ENCODE measurements at regions not wholly inside any gene's neighbourhood (a gene's known extent, or its start where the extent isn't known, plus 50 kb on each side); places are given as distances from the start of the nearest gene placed in this dataset.
"Not testable (repeated sequence)": the region's sequence is repeated elsewhere in the genome, so short reads cannot be mapped to it uniquely, and the experiment has no call there.

DNA sequence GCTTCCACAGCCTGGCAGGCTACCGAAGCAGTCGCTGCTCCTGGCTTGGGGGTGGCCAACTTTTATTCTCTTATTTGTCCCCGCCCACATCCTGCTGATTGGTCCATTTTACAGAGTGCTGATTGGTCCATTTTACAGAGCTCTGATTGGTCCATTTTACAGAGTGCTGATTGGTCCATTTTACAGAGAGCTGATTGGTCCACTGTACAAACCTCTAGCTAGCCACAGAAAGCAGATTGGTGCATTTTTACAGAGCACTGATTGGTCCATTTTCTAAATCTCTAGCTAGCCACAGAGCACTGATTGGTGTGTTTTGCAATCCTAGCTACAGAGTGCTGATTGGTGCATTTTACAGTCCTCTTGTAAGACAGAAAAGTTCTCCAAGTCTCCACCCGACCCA, 187.9 kb upstream of the TOM1L1 start:
- not testable (repeated sequence) for DNase-seq (ENCODE audit: low spot score)

DNA sequence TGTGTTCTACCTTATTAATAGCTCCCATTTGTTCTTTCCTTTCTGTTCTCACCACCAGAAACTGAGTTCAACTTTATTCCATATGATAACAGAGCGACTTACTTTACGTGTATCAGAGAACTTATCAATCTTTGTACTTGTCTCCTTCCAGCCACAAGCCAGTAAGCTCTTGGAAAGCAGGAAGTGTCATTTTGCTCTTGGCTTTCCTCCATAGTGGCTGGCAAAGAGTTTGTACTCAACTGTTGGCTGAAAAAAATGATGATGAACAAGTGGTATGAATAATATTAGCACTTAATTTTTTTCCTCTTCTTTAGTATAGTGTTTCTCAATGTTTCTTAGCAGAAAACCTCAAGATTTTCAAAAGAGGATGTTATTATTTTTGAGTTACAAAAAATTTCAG, 182.4 kb upstream of the TOM1L1 start:
- no peak for DNase-seq (ENCODE audit: low spot score)

DNA sequence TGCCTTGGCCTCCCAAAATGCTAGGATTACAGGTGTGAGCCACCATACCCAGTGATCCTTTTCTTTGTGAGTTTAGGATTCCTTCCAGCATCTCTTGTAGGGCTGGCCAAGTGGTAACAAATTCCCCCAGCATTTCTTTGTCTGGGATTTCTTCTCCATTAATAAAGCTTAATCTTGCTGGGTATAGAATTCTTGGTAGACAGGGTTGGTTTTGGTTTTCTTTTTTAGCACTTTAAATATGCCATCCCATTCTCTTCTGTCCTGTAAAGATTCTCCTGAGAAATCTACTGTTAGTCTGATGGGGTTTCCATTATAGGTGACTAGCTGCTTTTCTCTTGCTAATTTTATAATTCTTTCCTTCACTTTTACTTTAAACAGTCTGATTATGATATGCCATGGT, 173.0 kb upstream of the TOM1L1 start:
- DNase-seq (ENCODE audit: low spot score), result no peak

DNA sequence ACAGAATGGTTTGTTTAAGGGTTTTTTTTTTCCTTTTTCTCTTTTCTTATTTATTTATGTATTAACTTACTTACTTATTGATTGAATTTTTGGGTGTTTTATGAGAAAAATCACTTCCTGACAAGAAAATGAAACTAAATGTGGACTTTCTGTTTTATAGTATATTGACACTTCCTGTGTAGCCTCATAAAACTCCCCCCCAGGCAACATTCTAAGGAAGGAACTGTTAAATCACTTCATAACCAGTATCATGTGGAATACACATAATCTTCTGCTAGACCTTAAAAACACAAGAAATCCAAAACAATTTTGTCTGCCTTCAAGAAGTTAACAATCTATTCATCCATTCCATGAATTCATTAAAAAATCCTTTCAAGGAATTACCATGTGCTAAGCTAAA, 164.1 kb upstream of the TOM1L1 start:
- DNase-seq (ENCODE audit: low spot score), result peak; percentile 13

DNA sequence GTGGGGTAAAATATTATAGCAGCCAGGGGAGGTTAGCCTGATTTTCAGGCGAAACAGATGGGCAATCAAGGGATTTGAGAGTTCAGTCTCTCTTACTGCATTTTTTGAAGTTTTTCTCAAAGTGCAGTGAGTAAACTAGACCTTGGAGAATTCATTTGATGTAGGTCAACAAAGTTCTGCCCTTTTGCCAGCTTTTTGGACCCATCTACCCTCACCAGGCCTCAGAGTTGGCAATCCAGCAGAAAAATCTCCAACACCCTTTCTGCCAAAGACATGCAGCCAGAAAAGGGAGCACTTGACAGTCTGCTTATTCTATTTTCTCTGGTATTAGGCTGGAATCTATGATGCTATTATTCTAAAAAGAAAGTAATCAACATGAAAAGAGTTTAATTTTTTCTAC, 162.2 kb upstream of the TOM1L1 start:
- no peak for DNase-seq (ENCODE audit: low spot score)

DNA sequence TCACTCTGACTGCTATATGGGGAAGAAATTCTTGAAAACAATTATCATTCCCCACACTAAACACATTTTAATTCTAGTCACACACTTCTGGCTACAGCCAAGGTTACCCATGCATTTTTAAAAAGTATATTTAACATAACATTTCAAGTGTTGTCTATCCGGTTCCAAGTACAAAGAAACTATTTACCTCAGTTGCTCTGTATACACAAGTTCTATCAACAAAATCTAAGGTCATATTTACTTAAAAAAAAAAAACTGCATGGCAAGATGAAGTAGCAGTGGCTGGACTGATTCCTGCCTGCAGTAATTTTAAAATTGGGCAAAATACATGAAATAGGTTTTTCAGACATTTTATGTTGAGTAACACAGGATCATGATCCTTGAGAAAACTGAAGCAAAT, 155.9 kb upstream of the TOM1L1 start:
- DNase-seq (ENCODE audit: low spot score), result no peak

DNA sequence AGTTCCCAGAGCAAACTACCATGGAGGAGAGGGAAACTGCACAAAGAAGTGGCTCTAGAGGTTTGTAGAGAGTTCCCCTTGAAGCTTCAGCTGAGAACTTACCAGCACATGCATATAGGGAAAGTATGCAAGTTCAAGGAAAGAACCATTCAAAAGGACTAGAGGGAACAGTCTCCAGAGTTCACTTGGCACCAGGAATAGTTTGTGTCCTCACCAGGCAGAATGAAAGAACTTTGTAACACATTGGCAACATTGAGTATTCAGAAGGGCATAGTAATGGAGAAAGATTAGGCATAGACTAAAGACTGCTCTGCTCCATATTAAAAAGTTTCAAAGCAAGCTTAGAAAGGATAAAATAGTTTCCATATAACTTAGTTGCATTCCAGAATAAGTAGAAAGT, 155.4 kb upstream of the TOM1L1 start:
- DNase-seq (ENCODE audit: low spot score), result no peak

DNA sequence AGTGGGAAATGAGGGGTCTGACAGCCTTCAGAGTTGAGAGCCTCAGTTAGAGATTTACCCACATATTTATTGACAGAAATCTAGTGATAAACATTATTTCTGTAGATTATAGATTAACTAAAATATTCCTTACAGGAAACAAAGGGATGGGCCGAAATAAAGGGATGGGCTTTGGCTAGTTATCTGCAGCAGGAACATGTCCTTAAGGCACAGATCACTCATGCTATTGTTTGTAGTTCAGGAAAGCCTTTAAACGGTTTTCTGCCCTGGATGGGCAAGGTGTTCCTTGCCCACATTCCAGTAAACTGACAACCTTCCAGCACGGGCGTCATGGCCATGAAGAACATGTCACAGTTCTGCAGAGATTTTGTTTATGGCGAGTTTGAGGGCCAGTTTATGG, 154.8 kb upstream of the TOM1L1 start:
- no peak for DNase-seq (ENCODE audit: low spot score)

DNA sequence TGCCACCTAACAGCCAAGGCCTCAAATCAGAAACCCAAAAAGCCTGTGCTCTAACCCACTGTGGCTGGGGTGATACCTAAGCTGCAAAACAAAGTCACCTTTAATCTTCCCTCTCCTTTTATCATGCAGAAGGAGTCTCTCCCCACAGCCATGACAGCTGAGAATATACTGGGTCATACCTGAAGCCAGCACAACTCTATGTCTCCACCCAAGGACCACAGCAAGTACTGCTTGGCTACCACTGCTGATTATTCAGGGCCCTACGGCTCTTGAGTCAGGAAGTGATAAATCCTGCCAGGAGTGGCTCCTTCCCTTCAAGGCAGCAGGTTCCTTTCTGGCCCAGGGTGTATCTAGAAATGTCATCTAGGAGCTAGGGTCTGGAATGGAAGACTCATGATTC, 151.5 kb upstream of the TOM1L1 start:
- peak; percentile 31 for DNase-seq (ENCODE audit: low spot score)

DNA sequence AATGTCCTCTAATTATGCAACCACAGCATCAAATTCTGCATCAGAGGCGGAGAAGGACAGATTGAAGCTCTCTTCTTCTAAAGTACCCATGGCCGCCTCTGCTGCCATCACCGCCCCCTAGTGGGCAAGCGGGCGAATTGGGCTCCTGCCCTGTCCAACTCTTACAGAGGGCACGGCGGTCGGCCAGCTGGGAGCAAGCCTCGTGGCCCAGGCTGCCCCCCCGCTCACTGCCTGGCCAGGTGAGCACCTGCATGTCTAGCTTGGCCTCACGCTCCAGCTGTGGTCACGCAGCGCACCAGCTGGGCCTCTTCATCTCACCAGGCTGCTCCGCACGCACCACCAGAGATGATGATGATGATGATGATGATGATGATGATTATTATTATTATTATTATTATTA, 146.1 kb upstream of the TOM1L1 start:
- no peak for DNase-seq (ENCODE audit: low spot score)

DNA sequence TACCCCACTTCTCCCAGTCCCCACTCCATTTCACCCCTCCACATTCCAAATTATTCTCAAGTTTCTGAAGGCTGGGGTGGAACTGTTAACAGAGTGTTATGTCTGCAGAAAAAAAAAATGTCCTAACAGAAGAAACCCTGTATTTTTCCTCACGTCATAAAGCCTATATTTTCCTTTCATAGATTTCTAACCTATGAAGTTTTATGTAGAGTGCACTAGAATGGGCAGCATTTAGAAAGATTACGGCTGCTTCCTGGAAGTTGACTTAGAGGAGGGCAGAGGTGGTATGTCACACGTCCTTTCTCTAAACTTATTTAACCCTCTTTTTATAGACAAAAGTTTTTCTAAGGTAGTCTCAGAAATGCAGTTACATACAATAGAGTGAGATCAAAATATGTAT, 139.8 kb upstream of the TOM1L1 start:
- no peak for DNase-seq (ENCODE audit: low spot score)

DNA sequence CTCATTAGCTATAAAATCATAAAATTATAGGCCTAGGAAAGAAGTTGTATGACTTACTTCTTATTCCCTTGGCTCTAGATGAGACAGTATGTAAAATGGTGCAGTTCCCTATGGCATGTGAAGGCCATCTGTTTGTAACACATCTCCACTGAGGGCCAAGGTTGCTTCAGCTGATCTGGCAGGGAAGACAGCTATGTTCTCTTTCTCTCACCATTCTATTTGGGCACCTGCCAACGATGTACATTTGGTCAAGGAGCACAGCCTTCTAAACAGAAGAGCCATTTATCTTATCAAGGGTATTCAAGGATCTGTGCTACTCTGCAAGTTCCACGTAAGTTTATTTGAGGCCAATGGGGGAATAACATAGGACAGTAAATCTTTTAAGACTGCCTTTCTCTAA, 129.8 kb upstream of the TOM1L1 start:
- DNase-seq (ENCODE audit: low spot score), result no peak

DNA sequence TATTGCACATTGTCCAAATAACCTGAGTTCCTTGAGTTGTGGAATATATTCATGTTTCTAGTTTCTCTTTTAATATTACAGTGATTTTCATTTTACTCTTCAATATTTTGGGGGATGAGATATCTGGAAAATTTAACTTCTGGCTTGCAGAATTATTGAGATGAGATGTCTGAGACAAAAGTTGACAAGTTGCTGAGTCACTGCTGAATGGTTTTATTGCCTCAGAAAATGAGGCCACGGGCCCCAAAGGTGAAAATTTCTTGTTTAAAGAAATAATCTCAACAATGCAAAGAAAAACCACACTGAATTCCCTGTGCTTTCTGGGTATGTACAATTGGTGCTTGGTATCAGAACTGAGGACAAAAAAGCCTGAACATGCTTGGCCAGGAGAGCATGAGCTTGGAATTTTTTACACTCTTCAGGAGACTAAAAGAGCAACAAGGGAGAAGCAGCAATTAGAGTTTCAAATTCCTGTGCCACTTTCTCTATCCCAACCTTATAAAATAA, 129.2 kb upstream of the TOM1L1 start:
- peak; percentile 14 for DNase-seq (ENCODE audit: low spot score)

DNA sequence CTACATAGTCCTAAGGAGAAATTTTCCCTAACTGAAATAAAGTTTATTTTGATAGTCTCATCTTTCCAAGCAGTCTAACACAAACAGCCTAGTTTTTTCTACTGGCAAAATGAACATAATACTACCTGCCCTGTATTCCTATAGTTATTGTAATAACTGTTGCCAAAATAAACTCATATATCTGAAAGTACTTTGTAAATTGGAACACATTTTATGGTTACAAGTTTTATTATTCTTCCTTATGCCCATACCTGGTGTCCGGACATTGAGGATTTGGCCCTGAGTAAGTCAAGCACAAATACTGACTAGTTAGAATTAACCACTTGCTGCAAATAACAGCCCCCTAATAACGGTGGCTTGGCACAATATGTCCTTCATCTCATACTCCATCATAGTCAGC, 120.4 kb upstream of the TOM1L1 start:
- DNase-seq (ENCODE audit: low spot score), result no peak

DNA sequence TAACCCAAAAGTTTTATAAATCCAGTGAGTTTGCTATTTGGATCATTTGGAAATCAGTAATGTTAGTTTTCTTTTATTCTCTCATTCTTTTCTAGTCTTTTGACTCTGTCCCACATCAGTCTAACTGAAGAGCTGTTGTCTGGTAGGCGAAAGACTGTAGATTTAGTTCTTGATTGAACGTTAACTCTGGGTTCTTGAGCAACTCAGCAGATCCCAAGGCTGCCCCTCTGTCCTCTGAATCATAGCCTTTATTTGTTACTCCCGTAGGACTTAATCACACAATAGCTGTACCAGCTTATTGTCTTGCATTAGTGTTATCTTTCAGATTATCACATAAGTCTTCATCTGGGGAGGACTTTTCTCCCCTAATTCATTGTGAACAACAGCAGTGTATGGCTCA, 119.3 kb upstream of the TOM1L1 start:
- DNase-seq (ENCODE audit: low spot score), result no peak

DNA sequence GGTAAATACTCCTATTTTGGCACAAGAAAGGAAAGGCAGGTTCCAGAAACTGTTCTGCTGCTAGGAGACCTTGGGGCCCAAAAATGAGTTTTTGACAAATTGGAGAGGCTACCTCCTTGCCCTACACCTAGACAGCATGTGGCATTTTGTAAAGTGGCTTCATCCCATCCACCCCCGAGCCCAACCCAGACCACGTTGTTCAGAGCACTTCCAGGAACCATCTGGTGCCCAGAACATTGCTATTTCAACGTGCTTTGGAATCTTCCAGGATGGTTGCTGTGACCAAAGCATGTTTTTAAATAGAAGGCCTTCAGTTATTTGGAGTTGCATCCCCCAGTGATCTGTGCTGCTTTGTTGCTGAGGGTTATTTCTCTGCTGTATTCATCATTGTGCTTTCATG, 116.3 kb upstream of the TOM1L1 start:
- DNase-seq (ENCODE audit: low spot score), result no peak

DNA sequence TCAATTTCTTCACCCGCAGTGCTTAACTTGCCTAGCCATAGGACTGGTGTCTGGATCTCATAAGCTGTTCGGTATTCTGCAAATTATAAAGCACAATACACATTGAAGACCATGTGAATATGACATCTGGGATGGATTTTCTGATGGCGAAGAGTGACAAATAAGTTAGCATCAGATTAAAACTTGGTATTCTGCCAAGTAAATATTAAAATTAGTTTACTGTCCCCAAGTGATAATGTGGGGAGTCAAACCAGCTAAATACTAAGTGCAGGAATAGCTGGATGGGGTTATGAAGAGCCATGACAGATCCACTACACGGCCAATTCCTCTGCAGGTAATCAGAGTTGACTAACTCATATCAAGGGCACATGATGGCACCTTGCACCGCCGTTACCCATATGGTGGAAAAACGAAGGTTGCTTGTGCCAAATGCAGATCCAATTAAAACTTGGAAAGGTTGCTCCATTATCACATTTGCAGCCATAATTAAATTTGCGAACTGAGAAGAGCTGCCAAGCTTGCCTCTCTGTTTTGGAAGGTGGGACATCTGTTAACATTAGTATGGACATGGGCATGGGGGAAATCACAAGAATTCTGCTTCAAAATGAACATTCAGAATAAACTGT, 114.9 kb upstream of the TOM1L1 start:
- no peak for DNase-seq (ENCODE audit: low spot score)

DNA sequence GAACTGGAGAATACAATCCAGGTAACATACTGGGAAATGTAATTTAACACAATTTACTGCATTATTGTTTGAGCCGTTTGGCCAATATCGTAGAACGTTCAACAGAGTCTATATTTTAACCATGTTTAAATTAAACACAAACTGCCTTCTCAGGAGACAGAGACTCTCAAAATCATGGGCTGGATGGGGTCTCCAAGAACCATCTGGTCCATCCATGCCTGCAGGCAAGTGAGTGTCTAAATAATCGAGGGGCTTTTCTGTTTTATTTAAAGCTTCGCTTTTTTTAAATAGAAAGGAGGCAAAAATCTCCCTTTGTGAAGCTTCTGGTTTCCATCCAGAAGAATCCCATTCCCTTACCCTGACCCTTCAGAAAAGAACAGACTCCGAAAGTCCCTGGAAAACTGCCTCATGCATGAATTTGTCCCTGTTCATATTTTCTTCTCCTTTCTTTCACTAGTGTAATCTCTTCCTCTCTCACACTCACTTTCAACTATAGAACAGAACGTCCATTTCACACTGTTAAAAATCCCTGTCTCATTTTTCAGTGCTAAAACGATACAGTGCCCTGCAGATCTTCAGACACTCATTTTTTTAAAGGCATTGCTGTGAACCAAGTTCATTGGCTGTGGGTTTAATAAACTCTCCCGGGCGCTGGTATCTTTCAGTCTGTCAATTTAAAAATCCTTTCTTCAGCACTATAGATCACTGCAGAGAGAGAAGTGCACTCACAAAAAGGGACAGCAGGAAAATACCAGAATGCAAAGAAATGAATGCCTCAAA, 111.4 kb upstream of the TOM1L1 start:
- no peak for DNase-seq (ENCODE audit: low spot score)

DNA sequence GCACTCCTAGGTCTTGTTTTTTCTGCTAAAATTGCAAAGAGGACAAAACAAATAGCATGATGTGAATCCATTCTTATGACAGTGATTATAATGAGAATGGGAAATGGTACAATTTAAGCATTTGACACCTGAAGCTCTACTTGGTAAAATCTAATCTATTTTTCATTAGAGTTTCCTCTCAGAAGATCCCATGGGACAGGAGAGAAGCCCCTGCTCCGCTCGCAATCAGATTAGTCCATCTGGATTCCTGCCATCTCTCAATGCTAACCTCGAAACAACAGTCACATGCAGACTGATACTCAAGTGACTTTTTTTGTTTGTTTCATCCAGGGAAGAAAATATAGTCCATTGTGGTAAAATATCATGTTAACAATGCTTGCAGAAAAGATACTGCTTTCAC, 107.4 kb upstream of the TOM1L1 start:
- no peak for DNase-seq (ENCODE audit: low spot score)

DNA sequence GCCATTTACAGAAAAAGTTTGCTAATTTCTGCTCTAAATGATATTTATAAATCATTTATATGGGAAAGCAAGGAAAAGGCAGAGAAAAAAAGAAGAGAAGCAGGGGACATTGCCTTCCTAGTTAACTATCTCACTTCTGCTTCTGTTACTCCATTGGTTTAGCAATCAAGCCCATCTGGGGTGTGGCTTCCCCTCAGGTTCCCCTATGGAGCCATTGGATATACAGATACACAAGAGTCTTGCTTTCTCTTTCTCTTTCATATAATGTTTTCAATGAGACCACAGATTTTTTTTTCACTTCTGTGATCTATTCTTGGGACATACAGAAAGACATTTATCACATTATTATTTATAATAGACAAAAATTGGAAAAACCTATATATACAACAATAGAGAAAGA, 105.6 kb upstream of the TOM1L1 start:
- DNase-seq (ENCODE audit: low spot score), result no peak

DNA sequence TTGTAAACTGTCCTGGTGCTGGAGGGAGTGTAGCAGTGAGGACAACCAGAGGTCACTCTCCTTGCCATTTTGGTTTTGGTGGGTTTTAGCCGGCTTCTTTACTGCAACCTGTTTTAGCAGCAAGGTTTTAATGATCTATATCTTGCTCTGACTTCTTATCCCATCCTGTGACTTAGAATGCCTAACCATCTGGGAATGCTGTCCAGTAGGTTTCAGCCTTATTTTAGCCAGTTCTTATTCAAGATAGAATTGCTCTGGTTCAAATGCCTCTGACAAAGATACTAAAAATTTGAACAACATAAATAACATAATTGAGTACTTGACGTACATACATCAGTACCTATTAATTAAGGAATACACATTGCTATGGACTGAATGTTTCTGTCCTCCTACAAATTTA, 93.3 kb upstream of the TOM1L1 start:
- no peak for DNase-seq (ENCODE audit: low spot score)

DNA sequence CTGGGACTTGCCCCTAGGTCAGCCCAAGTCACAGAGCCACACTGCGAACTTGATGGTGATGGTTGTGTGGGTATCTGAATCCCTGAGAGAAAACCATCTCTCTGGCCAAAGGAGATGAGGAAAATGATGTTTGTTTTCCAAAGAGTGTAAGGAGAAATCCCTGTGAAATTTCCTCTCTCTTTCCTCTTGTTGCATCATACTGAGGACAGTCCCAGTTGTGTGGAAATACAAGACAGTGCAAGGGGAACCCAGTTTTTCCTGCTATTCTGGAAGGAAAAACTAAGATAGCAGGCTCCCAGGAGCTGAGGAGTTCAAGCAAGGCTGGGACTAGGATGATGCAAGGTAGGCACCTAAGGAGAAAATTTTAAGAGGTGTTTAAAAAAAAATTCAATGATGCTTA, 86.8 kb upstream of the TOM1L1 start:
- DNase-seq (ENCODE audit: low spot score), result no peak

DNA sequence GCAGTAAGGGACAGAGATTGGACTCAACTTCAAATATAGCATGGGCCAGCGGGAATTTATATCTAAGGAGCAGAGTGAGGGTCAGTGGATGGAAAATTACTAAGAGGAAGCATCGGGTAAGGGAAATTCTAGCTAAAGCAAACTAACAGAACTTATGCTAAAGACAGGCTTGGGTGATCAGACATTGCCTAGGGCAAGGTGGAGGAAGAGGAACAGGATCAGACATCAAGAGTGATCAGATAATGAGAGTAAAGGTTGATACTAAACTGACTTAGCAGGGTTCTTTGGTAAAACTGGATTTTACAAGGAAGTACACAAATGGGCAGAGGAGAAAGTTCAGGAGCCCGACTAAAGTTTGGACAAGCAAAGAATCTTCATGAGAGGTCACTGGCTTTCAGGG, 86.3 kb upstream of the TOM1L1 start:
- no peak for DNase-seq (ENCODE audit: low spot score)

DNA sequence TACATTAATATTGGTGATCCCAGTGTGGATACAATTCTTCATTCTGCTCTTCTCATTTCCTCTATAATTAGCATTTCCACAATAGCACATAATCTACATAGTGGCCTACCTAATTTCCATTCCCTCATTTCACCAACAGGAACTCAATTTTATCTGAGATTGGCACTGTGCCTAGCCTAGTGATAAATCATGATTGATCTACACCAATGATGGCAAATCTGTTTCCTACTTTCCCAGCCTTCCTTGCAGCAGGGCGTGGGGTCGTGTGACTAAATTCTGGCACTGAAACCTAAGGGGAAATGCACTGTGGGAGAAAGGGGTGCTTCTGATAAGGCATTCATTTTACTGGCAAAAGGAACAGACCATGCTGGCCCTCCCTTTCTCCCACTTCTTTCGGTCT, 66.6 kb upstream of the TOM1L1 start:
- no peak for DNase-seq (ENCODE audit: low spot score)

Measured in H4 (cell line).